Kidney (tissue), 13 donors: ENCODE measurements at regions not wholly inside any gene's neighbourhood (a gene's known extent, or its start where the extent isn't known, plus 50 kb on each side); places are given as distances from the start of the nearest gene placed in this dataset.
"Not testable (repeated sequence)": the region's sequence is repeated elsewhere in the genome, so short reads cannot be mapped to it uniquely, and the experiment has no call there.

ENCODE experiments used
- DNase-seq, 5 donors: peaks; one replicate each; pipeline ENCODE4 v3.0.0-alpha.2; 2013 to 2020
- FAIRE-seq: peaks from 2 replicates; lab custom pipeline; 2012; peaks lifted over from hg19 to GRCh38; lab: Jason Lieb, UNC
- H3K27ac ChIP-seq, 2 donors: one replicate each; pipeline ENCODE4 v1.7.0; 2013; ENCODE audit warnings: low read depth in 2 of 2, low read length in 2 of 2, inconsistent platforms in 1 of 2
- H3K27me3 ChIP-seq: one replicate; pipeline ENCODE4 v1.7.1; 2013; ENCODE audit warnings: low read length, inconsistent platforms; ENCODE audit not compliant: control insufficient read depth, insufficient read depth
- H3K36me3 ChIP-seq, 3 donors: one replicate each; pipeline versions ENCODE4 v1.7.0 to v1.7.1; 2013; ENCODE audit warnings: low read length in 3 of 3, control low read depth in 1 of 3, inconsistent platforms in 1 of 3; ENCODE audit not compliant: insufficient read depth in 3 of 3, control insufficient read depth in 2 of 3
- H3K4me1 ChIP-seq, 3 donors: one replicate each; pipeline versions ENCODE4 v1.7.0 to v1.7.1; 2013; ENCODE audit warnings: low read length in 3 of 3, inconsistent platforms in 1 of 3, low read depth in 1 of 3; ENCODE audit not compliant: control insufficient read depth in 2 of 3, insufficient read depth in 2 of 3
- H3K4me3 ChIP-seq, 3 donors: one replicate each; pipeline versions ENCODE4 v1.7.0 to v1.8.1; 2013; ENCODE audit warnings: low read length in 3 of 3, control low read depth in 1 of 3, inconsistent platforms in 1 of 3
- H3K9ac ChIP-seq, 3 donors: one replicate each; pipeline versions ENCODE4 v1.7.0 to v1.7.1; 2013; ENCODE audit warnings: low read length in 3 of 3, control low read depth in 1 of 3, inconsistent platforms in 1 of 3
- H3K9me3 ChIP-seq, 3 donors: one replicate each; pipeline versions ENCODE4 v1.7.0 to v1.7.1; 2013; ENCODE audit warnings: low read length in 3 of 3, control low read depth in 1 of 3, inconsistent platforms in 1 of 3; ENCODE audit not compliant: control insufficient read depth in 2 of 3, insufficient read depth in 1 of 3
- CTCF ChIP-seq: IDR thresholded peaks from 3 replicates; pipeline ENCODE4 v1.5.1; 2012; ENCODE audit warnings: mild to moderate bottlenecking, moderate library complexity, borderline replicate concordance; ENCODE audit not compliant: insufficient read depth; ENCODE audit errors: extremely low read depth
- intact Hi-C: fragments of 100-400 bp; cut with DNase I; formaldehyde crosslinking; loops from one replicate; pipeline ENCODE4 v1.11.1; 2022
- donor health status: control.
- donor health status: control.
- donor health status: control.
- donor health status: control.
- donor health status: control.
- donor health status: DM: yes; HTN: yes; CAD: no.
- donor health status: Normal renal cell carcinoma (clear cell type).

- H3K9ac ChIP-seq, result no peak overlapping the region
- intact Hi-C loops, result no loop called here
- no peak for FAIRE-seq
These were observed 299.2 kb downstream of the SRGAP2C start for GRCh38 chr1:121483961-121484424.

GRCh38 chr1:121494796-121495195 is 310.0 kb downstream of the SRGAP2C start:
- DNase-seq, intact Hi-C loops, FAIRE-seq, H3K36me3 ChIP-seq, H3K9ac ChIP-seq, H3K27ac ChIP-seq, H3K4me1 ChIP-seq, H3K9me3 ChIP-seq, H3K4me3 ChIP-seq, H3K27me3 ChIP-seq: not testable (repeated sequence)

More at GRCh38 chr1:121483961-121484424, 299.2 kb downstream of the SRGAP2C start:
- Histone ChIP-seq H3K27ac (no peak overlapping the region), H3K36me3 (no peaks in the 10 kb centered on the region), H3K4me3 (no peak overlapping the region), H3K9me3 (no peaks in the 10 kb centered on the region), H3K27me3 (no peaks in the 10 kb centered on the region), H3K4me1 (no peaks in the 10 kb centered on the region)
- DNase-seq, result no peak
- TF ChIP-seq CTCF, result no peak

- H3K36me3 ChIP-seq, FAIRE-seq, H3K4me1 ChIP-seq, H3K27me3 ChIP-seq, H3K9ac ChIP-seq, H3K4me3 ChIP-seq, intact Hi-C loops, H3K9me3 ChIP-seq, H3K27ac ChIP-seq: not testable (repeated sequence)
- DNase-seq, result peak in 1 of 5 donors; percentile 22
These were observed 326.7 kb downstream of the SRGAP2C start for GRCh38 chr1:121511455-121511854.

GRCh38 chr1:121511876-121512275 is 327.1 kb downstream of the SRGAP2C start:
- FAIRE-seq, H3K36me3 ChIP-seq, H3K4me1 ChIP-seq, H3K27ac ChIP-seq, H3K9ac ChIP-seq, H3K9me3 ChIP-seq, H3K4me3 ChIP-seq, DNase-seq, H3K27me3 ChIP-seq, intact Hi-C loops: not testable (repeated sequence)

GRCh38 chr1:121515235-121515634 is 330.5 kb downstream of the SRGAP2C start:
- H3K4me3 ChIP-seq, result no peak overlapping the region
- no peaks in the 10 kb centered on the region for H3K9me3 ChIP-seq
- FAIRE-seq (no peak), DNase-seq (no peak)
- TF ChIP-seq CTCF, result no peak
- H3K27ac ChIP-seq, result no peak overlapping the region
- no peaks in the 10 kb centered on the region for H3K27me3 ChIP-seq
- H3K9ac ChIP-seq, result no peak overlapping the region
- intact Hi-C loops, result no loop called here
- H3K36me3 ChIP-seq, result no peaks in the 10 kb centered on the region
- no peaks in the 10 kb centered on the region for H3K4me1 ChIP-seq
